HepG2 (cell line): ENCODE measurements at regions not wholly inside any gene's neighbourhood (a gene's known extent, or its start where the extent isn't known, plus 50 kb on each side); places are given as distances from the start of the nearest gene placed in this dataset.
A peak's percentile ranks its signal among the peaks of the same experiment; 100 is the strongest.

Experiments
- ATF5 ChIP-seq: sonication (generic); formaldehyde crosslinking; IDR thresholded peaks from 2 replicates; pipeline ENCODE4 v1.4.0; 2020; ENCODE audit warnings: mild to moderate bottlenecking, low read depth, missing genetic modification reagents
- CAMTA2 ChIP-seq: sonication (generic); formaldehyde crosslinking; IDR thresholded peaks from 2 replicates; pipeline ENCODE4 v1.4.0; 2020; ENCODE audit warnings: mild to moderate bottlenecking, missing genetic modification reagents, borderline replicate concordance
- CC2D1A ChIP-seq: sonication (generic); formaldehyde crosslinking; IDR thresholded peaks from 2 replicates; pipeline ENCODE4 v1.8.1; 2023; ENCODE audit warnings: mild to moderate bottlenecking, missing genetic modification reagents
- CHD4 ChIP-seq: fragments of 200-600 bp; sonication (generic); IDR thresholded peaks from 2 replicates; pipeline ENCODE4 v1.7.0; 2017; ENCODE audit warnings: mild to moderate bottlenecking, low read length, borderline replicate concordance
- ELF3 ChIP-seq: IDR thresholded peaks from 2 replicates; pipeline ENCODE4 v1.6.1; 2016; ENCODE audit warnings: missing genetic modification reagents, missing compliant biosample characterization
- ESRRA ChIP-seq: sonication (generic); formaldehyde crosslinking; IDR thresholded peaks from 2 replicates; pipeline ENCODE4 v1.5.1; 2020; ENCODE audit warnings: mild to moderate bottlenecking, low read depth, missing genetic modification reagents
- HMGXB3 ChIP-seq: sonication (generic); formaldehyde crosslinking; IDR thresholded peaks from 2 replicates; pipeline ENCODE4 v1.4.0; 2020; ENCODE audit warnings: missing genetic modification reagents, borderline replicate concordance
- HNF4A ChIP-seq: sonication (generic); formaldehyde crosslinking; IDR thresholded peaks from 2 replicates; pipeline ENCODE4 v1.4.0; 2020; ENCODE audit warnings: missing genetic modification reagents
- MAF1 ChIP-seq: sonication (generic); formaldehyde crosslinking; IDR thresholded peaks from 2 replicates; pipeline ENCODE4 v1.5.0; 2020; ENCODE audit warnings: missing genetic modification reagents, borderline replicate concordance
- PHF20 ChIP-seq: sonication (generic); formaldehyde crosslinking; IDR thresholded peaks from 2 replicates; pipeline ENCODE4 v1.5.0; 2020; ENCODE audit warnings: mild to moderate bottlenecking, missing genetic modification reagents
- PLSCR1 ChIP-seq: sonication (generic); formaldehyde crosslinking; IDR thresholded peaks from 2 replicates; pipeline ENCODE4 v1.5.0; 2020; ENCODE audit warnings: missing genetic modification reagents, mild to moderate bottlenecking, borderline replicate concordance
- SAFB2 ChIP-seq: sonication (generic); formaldehyde crosslinking; IDR thresholded peaks from 2 replicates; pipeline ENCODE4 v1.5.1; 2020; ENCODE audit warnings: missing genetic modification reagents, low read depth, mild to moderate bottlenecking, borderline replicate concordance
- SP1 ChIP-seq, 2 experiments: fragments of 450-650 bp in 1 of 2; sonication (generic) in 1 of 2; formaldehyde crosslinking in 1 of 2; IDR thresholded peaks; 2 replicates each; pipeline versions ENCODE4 v1.4.0 to v1.6.1; 2016 to 2020; ENCODE audit warnings: missing genetic modification reagents in 1 of 2
- TBX2 ChIP-seq: sonication (generic); formaldehyde crosslinking; IDR thresholded peaks from 2 replicates; pipeline ENCODE4 v1.5.0; 2020; ENCODE audit warnings: missing genetic modification reagents, mild to moderate bottlenecking, borderline replicate concordance
- ZBTB42 ChIP-seq: sonication (generic); formaldehyde crosslinking; IDR thresholded peaks from 2 replicates; pipeline ENCODE4 v1.5.0; 2020; ENCODE audit warnings: mild to moderate bottlenecking, missing genetic modification reagents
- ZBTB43 ChIP-seq: sonication (generic); formaldehyde crosslinking; conservative IDR thresholded peaks from 2 replicates; pipeline ENCODE4 v1.4.0; 2020; ENCODE audit warnings: missing genetic modification reagents
- ZBTB7B ChIP-seq: sonication (generic); formaldehyde crosslinking; IDR thresholded peaks from 2 replicates; pipeline ENCODE4 v1.4.0; 2020; ENCODE audit warnings: missing genetic modification reagents
- ZNF124 ChIP-seq: sonication (generic); formaldehyde crosslinking; IDR thresholded peaks from 2 replicates; pipeline ENCODE4 v1.4.0; 2020; ENCODE audit warnings: missing genetic modification reagents
- ZNF20 ChIP-seq: sonication (generic); formaldehyde crosslinking; IDR thresholded peaks from 2 replicates; pipeline ENCODE4 v1.4.0; 2020; ENCODE audit warnings: mild to moderate bottlenecking, moderate library complexity, missing genetic modification reagents
- ZNF292 ChIP-seq: sonication (generic); formaldehyde crosslinking; IDR thresholded peaks from 2 replicates; pipeline ENCODE4 v1.8.1; 2022; ENCODE audit warnings: mild to moderate bottlenecking, low read depth, missing genetic modification reagents, borderline replicate concordance
- ZNF720 ChIP-seq: sonication (generic); formaldehyde crosslinking; IDR thresholded peaks from 2 replicates; pipeline ENCODE4 v1.4.0; 2020; ENCODE audit warnings: missing genetic modification reagents

- TF ChIP-seq PLSCR1 (CRISPR knock-in tag) (no peak), HNF4A (CRISPR knock-in tag) (peak; percentile 89), ZNF292 (CRISPR knock-in tag) (no peak), ELF3 (CRISPR knock-in tag) (0 out of 2 replicates have a peak, but pooled peaks have one; percentile 15), PHF20 (CRISPR knock-in tag) (no peak; the same call in 1 of the 2 replicates), ZNF124 (CRISPR knock-in tag) (no peak), MAF1 (CRISPR knock-in tag) (no peak), CC2D1A (no peak), SAFB2 (CRISPR knock-in tag) (no peak), TBX2 (CRISPR knock-in tag) (no peak), SP1 (IDR thresholded peaks at IDR 0.05) (no peak), SP1 (CRISPR knock-in tag; IDR thresholded peaks at IDR 0.05) (no peak), HMGXB3 (CRISPR knock-in tag) (no peak), ZBTB42 (CRISPR knock-in tag) (no peak), CAMTA2 (CRISPR knock-in tag) (no peak), ZBTB7B (CRISPR knock-in tag) (no peak), ZNF720 (no peak), ZNF20 (CRISPR knock-in tag) (no peak), CHD4 (no peak), ATF5 (no peak), ESRRA (no peak), ZBTB43 (no peak)
These were observed 276.1 kb upstream of the NCKAP5 start (continued) for GRCh38 chr2:133844214-133844892.
